ENCODE measurements at regions not wholly inside any gene's neighbourhood (a gene's known extent, or its start where the extent isn't known, plus 50 kb on each side); places are given as distances from the start of the nearest gene placed in this dataset.

- Histone ChIP-seq H3K23ac (ENCODE audit: insufficient read length, low read depth, low read length) (no peak overlapping the region), H2BK120ac (ENCODE audit: low read depth, low read length, poor library complexity, severe bottlenecking) (no peak overlapping the region), H4K20me1 (ENCODE audit: control insufficient read depth, insufficient read depth, insufficient read length) (no peaks in the 10 kb centered on the region), H3K27me3 (ENCODE audit: insufficient read depth, low read length) (no peaks in the 10 kb centered on the region), H3K23me2 (ENCODE audit: insufficient read length, low read depth, low read length, poor library complexity, severe bottlenecking) (no peaks in the 10 kb centered on the region), H4K91ac (ENCODE audit: insufficient read length, low read depth, low read length) (no peak overlapping the region), H3K9ac (ENCODE audit: extremely low read depth, insufficient read length, low read length) (no peak overlapping the region), H3K4ac (ENCODE audit: low read depth, low read length) (no peak overlapping the region), H3K9me3 (ENCODE audit: control insufficient read depth, low read depth, low read length) (no peaks in the 10 kb centered on the region), H4K8ac (replicated peaks; ENCODE audit: insufficient read length, low read depth, low read length) (no peak overlapping the region), H2BK20ac (ENCODE audit: low read depth, low read length, poor library complexity, severe bottlenecking) (no peak overlapping the region), H2BK15ac (ENCODE audit: low read depth, low read length) (no peak overlapping the region), H3T11ph (ENCODE audit: low read length) (no peak overlapping the region), H2BK12ac (ENCODE audit: insufficient read length, low read depth, low read length) (no peak overlapping the region), H3K79me2 (ENCODE audit: insufficient read depth, low read length) (no peaks in the 10 kb centered on the region), H4K5ac (ENCODE audit: insufficient read length, low read depth, low read length) (no peak overlapping the region), H2AK5ac (ENCODE audit: insufficient read length, low read length) (no peak overlapping the region), H2BK5ac (ENCODE audit: insufficient read length, low read length) (no peak overlapping the region), H2AFZ (ENCODE audit: low read length) (no peak overlapping the region), H3K56ac (ENCODE audit: insufficient read length, low read depth, low read length) (no peak overlapping the region), H3K79me1 (ENCODE audit: insufficient read depth, low read depth, low read length, poor library complexity, severe bottlenecking) (no peaks in the 10 kb centered on the region), H3K27ac (ENCODE audit: insufficient read length, low read depth, low read length) (no peak overlapping the region), H3K4me1 (ENCODE audit: insufficient read depth, low read length) (no peaks in the 10 kb centered on the region), H3K18ac (ENCODE audit: insufficient read length, low read depth, low read length) (no peak overlapping the region), H3K14ac (ENCODE audit: insufficient read depth, low read length) (no peak overlapping the region; the same call in 1 of the 2 replicates), H3K4me2 (ENCODE audit: insufficient read depth, insufficient read length, low read length) (no peak overlapping the region)
- WGBS (ENCODE audit: extremely low coverage, insufficient read length, low lambda C conversion rate): no CpG with 5 or more reads among the region's 4 CpGs
- Mint-ChIP-seq H3K4me1 (peaks cover 0 to 6% of the 10 kb centered on the region in 2 experiments; a peak in 1 of 4 replicates), H3K36me3 (ENCODE audit: insufficient read depth in 1 of 3, low read depth in 3 of 3) (no peaks in the 10 kb centered on the region), H3K4me3 (no peak overlapping the region), H3K9me3 (no peaks in the 10 kb centered on the region), H3K27ac (no peak overlapping the region), H3K27me3 (ENCODE audit: low read depth) (peaks cover 6% of the 10 kb centered on the region)
- TF ChIP-seq CTCF (conservative IDR thresholded peaks at IDR 0.05): no peak
- DNase-seq: no peak
Observed at GRCh38 chr1:9456833-9457232, 82.4 kb upstream of the SLC25A33 start.

Data from H9 (cell line).